ENCODE measurements at regions not wholly inside any gene's neighbourhood (a gene's known extent, or its start where the extent isn't known, plus 50 kb on each side); places are given as distances from the start of the nearest gene placed in this dataset.
A peak's percentile ranks its signal among the peaks of the same experiment; 100 is the strongest.
"Not testable (repeated sequence)": the region's sequence is repeated elsewhere in the genome, so short reads cannot be mapped to it uniquely, and the experiment has no call there.

GRCh38 chr7:8871716-8872115 lies 438.3 kb downstream of the NXPH1 start:
- Histone ChIP-seq H3K9me3 (no peaks in the 10 kb centered on the region), H3K36me3 (ENCODE audit: low read depth, missing control alignments) (no peaks in the 10 kb centered on the region), H3K27ac (no peak overlapping the region), H3K4me3 (no peak overlapping the region), H3K27me3 (no peaks in the 10 kb centered on the region), H3K4me1 (no peaks in the 10 kb centered on the region)
- no peak for DNase-seq
- intact Hi-C loops (cut with DNase I; ENCODE audit: low total_unique reads): no loop called here
- 82 to 96% methylated on average over 2 of the region's 2 CpGs for WGBS, 2 donors
- TF ChIP-seq POLR2A (IDR thresholded peaks at IDR 0.05) (no peak), CTCF (IDR thresholded peaks at IDR 0.05) (no peak)

DNA sequence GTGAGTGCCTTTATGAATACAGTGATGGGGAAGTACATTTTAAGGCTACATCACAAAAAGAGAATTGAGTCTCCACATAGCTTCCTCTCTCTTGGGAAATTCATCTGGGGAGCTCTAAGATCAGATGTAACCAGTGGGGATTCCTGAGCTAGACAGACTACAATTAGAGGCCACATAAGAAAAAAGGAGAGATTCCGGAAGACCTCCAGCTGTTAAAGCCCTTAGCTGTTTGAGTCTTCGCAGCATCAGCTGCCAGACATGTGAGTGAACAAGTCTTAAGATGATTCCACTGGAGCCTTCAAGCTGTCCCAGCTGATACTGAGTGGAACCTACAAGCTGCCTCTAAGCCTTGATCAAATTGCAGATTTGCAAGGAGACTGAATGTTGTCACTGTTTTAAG lies 448.5 kb downstream of the NXPH1 start:
- DNase-seq: no peak
- no peak overlapping the region for H3K27ac ChIP-seq
- no peak for TF ChIP-seq CTCF (IDR thresholded peaks at IDR 0.05)
- TF ChIP-seq POLR2A (IDR thresholded peaks at IDR 0.05): no peak
- H3K4me1 ChIP-seq: no peaks in the 10 kb centered on the region
- 57 to 73% methylated on average over 2 of the region's 2 CpGs for WGBS, 2 donors
- H3K9me3 ChIP-seq: no peaks in the 10 kb centered on the region
- intact Hi-C loops (cut with DNase I; ENCODE audit: low total_unique reads): no loop called here
- no peaks in the 10 kb centered on the region for H3K27me3 ChIP-seq
- H3K36me3 ChIP-seq (ENCODE audit: low read depth, missing control alignments): no peaks in the 10 kb centered on the region
- H3K4me3 ChIP-seq: no peak overlapping the region

- no peak for TF ChIP-seq POLR2A (IDR thresholded peaks at IDR 0.05)
- TF ChIP-seq CTCF (IDR thresholded peaks at IDR 0.05): no peak
- Histone ChIP-seq H3K9me3 (no peaks in the 10 kb centered on the region), H3K4me1 (no peaks in the 10 kb centered on the region), H3K36me3 (ENCODE audit: low read depth, missing control alignments) (no peaks in the 10 kb centered on the region), H3K4me3 (no peak overlapping the region), H3K27ac (no peak overlapping the region), H3K27me3 (no peaks in the 10 kb centered on the region)
- no peak for DNase-seq
- intact Hi-C loops (cut with DNase I; ENCODE audit: low total_unique reads): no loop called here
These were observed 452.1 kb downstream of the NXPH1 start for GRCh38 chr7:8885480-8886000.

GRCh38 chr7:8890346-8890745 lies 456.9 kb downstream of the NXPH1 start:
- DNase-seq; intact Hi-C loops (cut with DNase I; ENCODE audit: low total_unique reads): not testable (repeated sequence)

DNA sequence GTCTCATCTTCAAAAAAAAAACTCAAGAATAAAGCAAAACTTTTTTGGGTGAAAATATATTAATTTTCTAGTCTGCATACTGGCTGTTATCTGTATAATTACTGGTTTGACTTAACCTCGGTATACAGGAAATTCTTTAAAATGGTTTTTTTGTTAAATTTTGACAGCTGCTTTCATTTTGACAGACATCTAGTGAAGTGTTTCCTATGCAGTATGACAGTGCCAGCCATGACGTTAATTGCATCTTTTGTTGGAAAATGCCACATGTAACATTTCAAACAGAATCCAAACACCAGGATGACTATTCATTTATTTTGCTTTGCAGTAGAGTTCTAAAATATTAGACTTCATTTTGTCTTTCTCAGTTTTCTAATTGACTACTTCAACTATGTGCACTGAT lies 460.4 kb downstream of the NXPH1 start:
- intact Hi-C loops (cut with DNase I; ENCODE audit: low total_unique reads): no loop called here
- H3K36me3 ChIP-seq (ENCODE audit: low read depth, missing control alignments): no peaks in the 10 kb centered on the region
- no peak for DNase-seq
- TF ChIP-seq CTCF (IDR thresholded peaks at IDR 0.05): no peak
- no peak for TF ChIP-seq POLR2A (IDR thresholded peaks at IDR 0.05)
- H3K9me3 ChIP-seq: no peaks in the 10 kb centered on the region
- H3K4me1 ChIP-seq: no peaks in the 10 kb centered on the region
- WGBS, 2 donors: 55 to 60% methylated on average over 2 of the region's 2 CpGs
- H3K27me3 ChIP-seq: no peaks in the 10 kb centered on the region
- H3K4me3 ChIP-seq: no peak overlapping the region
- no peak overlapping the region for H3K27ac ChIP-seq

More at GRCh38 chr7:8890346-8890745, 456.9 kb downstream of the NXPH1 start:
- H3K9me3 ChIP-seq; H3K27ac ChIP-seq; H3K27me3 ChIP-seq; H3K4me1 ChIP-seq; H3K36me3 ChIP-seq (ENCODE audit: low read depth, missing control alignments): not testable (repeated sequence)
- 79 to 100% methylated on average over 5 to 23 of the region's 30 CpGs for WGBS, 2 donors
- peak overlapping the region; percentile 4 to 20 for H3K4me3 ChIP-seq

Measured in testis (tissue), 2 donors.